Retinal pigment epithelial cell (primary cell): ENCODE measurements at regions not wholly inside any gene's neighbourhood (a gene's known extent, or its start where the extent isn't known, plus 50 kb on each side); places are given as distances from the start of the nearest gene placed in this dataset.
A peak's percentile ranks its signal among the peaks of the same experiment; 100 is the strongest.
"Not testable (repeated sequence)": the region's sequence is repeated elsewhere in the genome, so short reads cannot be mapped to it uniquely, and the experiment has no call there.

Experiments used
- DNase-seq: peaks from one replicate; pipeline ENCODE4 v3.0.0-alpha.2; 2010; ENCODE audit warnings: low read depth
- H3K4me3 ChIP-seq: 2 replicates; pipeline ENCODE4 v1.5.1; 2011; ENCODE audit warnings: mild to moderate bottlenecking, low read length, control low read depth, moderate library complexity
- TF ChIP-seq, protein P1 (sequence below): conservative IDR thresholded peaks from 2 replicates; pipeline ENCODE4 v1.5.1; 2011; ENCODE audit warnings: low read depth, low read length, control low read depth, inconsistent platforms

- no peak overlapping the region for H3K4me3 ChIP-seq
- DNase-seq = no peak
- TF ChIP-seq, protein P1, sequence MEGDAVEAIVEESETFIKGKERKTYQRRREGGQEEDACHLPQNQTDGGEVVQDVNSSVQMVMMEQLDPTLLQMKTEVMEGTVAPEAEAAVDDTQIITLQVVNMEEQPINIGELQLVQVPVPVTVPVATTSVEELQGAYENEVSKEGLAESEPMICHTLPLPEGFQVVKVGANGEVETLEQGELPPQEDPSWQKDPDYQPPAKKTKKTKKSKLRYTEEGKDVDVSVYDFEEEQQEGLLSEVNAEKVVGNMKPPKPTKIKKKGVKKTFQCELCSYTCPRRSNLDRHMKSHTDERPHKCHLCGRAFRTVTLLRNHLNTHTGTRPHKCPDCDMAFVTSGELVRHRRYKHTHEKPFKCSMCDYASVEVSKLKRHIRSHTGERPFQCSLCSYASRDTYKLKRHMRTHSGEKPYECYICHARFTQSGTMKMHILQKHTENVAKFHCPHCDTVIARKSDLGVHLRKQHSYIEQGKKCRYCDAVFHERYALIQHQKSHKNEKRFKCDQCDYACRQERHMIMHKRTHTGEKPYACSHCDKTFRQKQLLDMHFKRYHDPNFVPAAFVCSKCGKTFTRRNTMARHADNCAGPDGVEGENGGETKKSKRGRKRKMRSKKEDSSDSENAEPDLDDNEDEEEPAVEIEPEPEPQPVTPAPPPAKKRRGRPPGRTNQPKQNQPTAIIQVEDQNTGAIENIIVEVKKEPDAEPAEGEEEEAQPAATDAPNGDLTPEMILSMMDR = no peak
Measured at GRCh38 chrX:40891798-40892197, 156.5 kb upstream of the MED14 start.

DNA sequence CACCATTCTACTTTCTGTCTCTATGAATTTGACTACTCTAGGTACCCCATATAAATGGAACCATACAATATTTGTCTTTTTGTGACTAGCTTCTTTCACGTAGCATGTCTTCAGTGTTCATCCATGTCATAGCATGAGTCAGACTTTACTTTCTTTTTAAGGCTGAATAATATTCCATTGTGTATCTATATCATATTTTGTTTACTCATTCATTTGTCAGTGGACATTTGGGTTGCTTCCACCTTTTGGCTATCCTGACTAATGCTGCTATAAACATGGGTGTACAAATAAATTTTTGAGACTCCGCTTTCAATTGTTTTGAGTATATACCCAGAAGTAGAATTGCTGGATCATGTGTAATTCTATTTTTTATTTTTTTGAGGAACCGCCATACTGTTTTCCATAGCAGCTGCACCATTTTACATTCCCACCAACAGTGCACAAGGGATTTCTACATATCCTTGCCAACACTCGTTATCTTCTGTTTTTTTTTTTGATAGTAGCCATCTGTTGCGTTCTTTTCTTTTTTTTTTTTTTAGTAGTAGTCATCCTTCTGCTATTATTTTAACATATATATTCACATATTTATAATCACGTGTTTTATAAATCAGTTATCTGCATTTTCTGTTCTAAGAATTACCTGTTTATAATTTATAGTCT lies 158.0 kb upstream of the MED14 start:
- TF ChIP-seq, protein P1 = no peak
- no peak overlapping the region for H3K4me3 ChIP-seq
- no peak for DNase-seq

DNA sequence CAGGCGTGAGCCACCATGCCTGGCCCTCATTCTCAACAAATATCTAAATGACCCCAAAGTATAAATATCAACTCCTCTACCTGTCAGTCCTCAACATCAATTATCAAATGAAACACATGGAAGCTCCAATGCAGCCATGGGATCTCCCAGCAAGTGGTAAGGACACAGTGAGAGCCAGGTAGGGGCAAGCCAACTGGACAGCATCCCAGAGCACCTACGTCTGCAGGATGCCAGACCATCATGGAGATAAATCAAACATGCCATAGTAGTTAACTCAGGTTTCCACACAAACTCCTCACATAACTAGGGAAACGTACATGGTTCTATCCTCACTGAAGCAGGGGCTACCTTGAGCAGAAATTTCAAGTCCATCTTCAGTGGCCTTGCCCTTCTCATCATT lies 159.9 kb upstream of the MED14 start:
- no peak for DNase-seq
- TF ChIP-seq, protein P1 = no peak
- H3K4me3 ChIP-seq = no peak overlapping the region

- TF ChIP-seq, protein P1 = no peak
- DNase-seq = no peak
- H3K4me3 ChIP-seq = no peak overlapping the region
Measured at GRCh38 chrX:40897718-40898270, 162.5 kb upstream of the MED14 start.

DNA sequence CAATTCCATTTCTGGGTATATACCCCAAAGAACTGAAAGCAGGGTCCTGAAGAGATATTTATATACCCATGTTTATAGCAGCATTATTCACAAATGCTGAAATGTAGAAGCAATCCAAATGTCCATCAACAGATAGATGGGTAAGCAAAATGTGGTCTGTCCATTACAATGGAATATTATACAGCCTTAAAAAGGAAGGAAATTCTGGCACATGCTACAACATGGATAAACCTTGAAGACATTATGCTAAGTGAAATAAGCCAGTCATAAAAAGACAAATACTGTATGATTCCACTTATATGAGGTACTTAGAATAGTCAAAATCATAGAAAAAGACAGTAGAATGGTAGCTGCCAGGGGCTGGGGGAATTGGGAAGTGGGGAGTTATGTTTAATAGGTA lies 169.4 kb upstream of the MED14 start:
- DNase-seq, H3K4me3 ChIP-seq: not testable (repeated sequence)

GRCh38 chrX:40908026-40908425 lies 172.7 kb upstream of the MED14 start:
- H3K4me3 ChIP-seq = no peak overlapping the region
- no peak for DNase-seq
- TF ChIP-seq, protein P1 = no peak

DNA sequence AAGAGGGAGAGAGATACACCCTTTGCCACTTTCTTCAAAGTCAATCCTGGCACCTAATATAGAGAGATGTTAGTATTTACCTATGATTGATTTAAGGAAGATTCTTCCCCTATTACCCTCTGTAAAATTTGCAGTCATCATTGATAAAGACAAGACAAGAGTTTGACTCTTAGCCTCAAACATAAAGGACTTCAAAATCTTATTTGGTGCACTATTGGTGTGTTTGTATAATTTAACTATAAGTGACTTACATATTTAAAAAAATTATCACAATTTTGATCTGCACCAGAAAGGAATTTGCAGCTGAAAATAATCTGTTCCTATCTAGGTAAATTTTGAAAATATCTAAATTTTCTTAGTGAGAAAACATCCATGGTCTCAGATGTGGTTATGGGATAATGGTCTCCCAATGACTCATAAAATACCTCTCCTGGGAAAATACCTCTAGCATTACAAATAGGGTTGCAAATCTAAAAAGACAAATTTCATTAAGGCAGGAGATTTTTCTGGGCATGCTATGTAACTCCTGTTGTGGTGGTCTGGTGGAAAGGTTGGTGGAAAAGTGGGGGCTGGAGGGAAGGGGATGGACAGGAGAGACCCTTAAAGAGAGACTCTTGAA lies 173.6 kb upstream of the MED14 start:
- peak; percentile 39 for DNase-seq
- no peak overlapping the region for H3K4me3 ChIP-seq
- TF ChIP-seq, protein P1 = no peak
